Neural progenitor cell (in vitro differentiated cells): ENCODE measurements at regions not wholly inside any gene's neighbourhood (a gene's known extent, or its start where the extent isn't known, plus 50 kb on each side); places are given as distances from the start of the nearest gene placed in this dataset.

Experiments
- DNase-seq: peaks from one replicate; pipeline ENCODE4 v3.0.0-alpha.2; 2016; ENCODE audit warnings: low spot score
- H2AFZ ChIP-seq: fragments of 200-600 bp; sonication (generic); replicated peaks from 2 replicates; pipeline ENCODE4 v1.6.1; 2016; ENCODE audit warnings: antibody characterized with exemption
- H3F3A ChIP-seq: fragments of 200-600 bp; sonication (generic); 2 replicates; pipeline ENCODE4 v1.6.1; 2016; ENCODE audit warnings: antibody characterized with exemption, low read depth
- H3K27ac ChIP-seq: fragments of 200-600 bp; sonication (generic); 2 replicates; pipeline ENCODE4 v1.5.1; 2016; ENCODE audit warnings: mild to moderate bottlenecking
- H3K27me3 ChIP-seq: fragments of 200-600 bp; sonication (generic); 2 replicates; pipeline ENCODE4 v1.6.1; 2016; ENCODE audit warnings: mild to moderate bottlenecking, moderate library complexity
- H3K36me3 ChIP-seq: fragments of 200-600 bp; sonication (generic); 2 replicates; pipeline ENCODE4 v1.5.1; 2016
- H3K4me1 ChIP-seq: fragments of 200-600 bp; sonication (generic); 2 replicates; pipeline ENCODE4 v1.6.1; 2016; ENCODE audit warnings: mixed run types
- H3K4me2 ChIP-seq: fragments of 200-600 bp; sonication (generic); 2 replicates; pipeline ENCODE4 v1.6.1; 2016
- H3K4me3 ChIP-seq: fragments of 200-600 bp; sonication (generic); 2 replicates; pipeline ENCODE4 v1.5.1; 2016
- H3K79me2 ChIP-seq: fragments of 200-600 bp; sonication (generic); 2 replicates; pipeline ENCODE4 v1.6.1; 2016; ENCODE audit warnings: low read depth
- H3K9ac ChIP-seq: fragments of 200-600 bp; sonication (generic); 2 replicates; pipeline ENCODE4 v1.6.1; 2016
- H3K9me3 ChIP-seq: fragments of 200-600 bp; sonication (generic); 2 replicates; pipeline ENCODE4 v1.5.1; 2016; ENCODE audit warnings: low read depth
- H4K20me1 ChIP-seq: fragments of 200-600 bp; sonication (generic); 2 replicates; pipeline ENCODE4 v1.6.1; 2016; ENCODE audit warnings: low read depth
- H3K27ac Mint-ChIP-seq: 3 replicates; pipeline ENCODE4 v1.8.0; 2021; ENCODE audit warnings: mixed read lengths
- H3K27me3 Mint-ChIP-seq: 2 replicates; pipeline ENCODE4 v1.8.0; 2022; ENCODE audit warnings: low read depth, mild to moderate bottlenecking, inconsistent platforms, moderate library complexity, mixed read lengths; ENCODE audit not compliant: insufficient read depth
- H3K36me3 Mint-ChIP-seq: 3 replicates; pipeline ENCODE4 v1.8.0; 2021; ENCODE audit warnings: mixed read lengths
- H3K4me1 Mint-ChIP-seq: 3 replicates; pipeline ENCODE4 v1.8.0; 2021; ENCODE audit warnings: mixed read lengths
- H3K4me3 Mint-ChIP-seq: 3 replicates; pipeline ENCODE4 v1.8.0; 2021; ENCODE audit warnings: mild to moderate bottlenecking, moderate library complexity, mixed read lengths
- H3K9me3 Mint-ChIP-seq: 3 replicates; pipeline ENCODE4 v1.8.0; 2020; ENCODE audit warnings: mixed read lengths
- EZH2 ChIP-seq: fragments of 200-600 bp; sonication (generic); IDR thresholded peaks from 2 replicates; pipeline ENCODE4 v1.6.1; 2017; ENCODE audit warnings: antibody characterized with exemption, mild to moderate bottlenecking, moderate library complexity
- EZH2phosphoT487 ChIP-seq: fragments of 200-600 bp; sonication (generic); IDR thresholded peaks from 2 replicates; pipeline ENCODE4 v1.6.1; 2017; ENCODE audit warnings: antibody characterized with exemption
- TF ChIP-seq, protein P1 (sequence below): fragments of 200-600 bp; sonication (generic); IDR thresholded peaks from 2 replicates; pipeline ENCODE4 v1.5.1; 2017; ENCODE audit warnings: antibody characterized with exemption, mild to moderate bottlenecking

DNA sequence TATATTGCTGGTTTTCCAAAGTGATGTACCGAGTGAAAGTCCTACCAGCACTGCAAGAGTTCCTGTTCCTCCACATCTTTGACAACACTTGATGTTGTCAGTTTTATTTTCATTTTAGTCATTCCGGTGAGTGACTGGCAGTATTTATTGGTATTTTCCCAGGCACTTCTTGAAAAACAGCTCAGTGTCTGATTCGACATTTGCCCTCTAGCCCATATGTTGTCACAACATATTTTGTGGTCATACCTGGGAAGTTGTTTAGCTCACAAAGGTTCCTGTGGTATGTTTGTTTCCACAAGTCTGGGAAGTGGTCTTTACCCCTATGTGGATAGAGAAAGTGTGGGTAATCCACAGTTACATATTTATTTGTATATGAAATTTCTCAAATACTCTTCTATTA lies 463.6 kb downstream of the HAPSTR1 start:
- Histone ChIP-seq H3K4me3 (no peak overlapping the region), H3K27me3 (no peaks in the 10 kb centered on the region), H3K4me1 (no peaks in the 10 kb centered on the region), H3F3A (no peaks in the 10 kb centered on the region), H3K9me3 (peaks cover 4% of the 10 kb centered on the region), H2AFZ (no peak overlapping the region), H3K4me2 (no peak overlapping the region), H3K79me2 (no peaks in the 10 kb centered on the region), H3K36me3 (no peaks in the 10 kb centered on the region), H3K9ac (no peak overlapping the region), H4K20me1 (no peaks in the 10 kb centered on the region), H3K27ac (no peak overlapping the region)
- Mint-ChIP-seq H3K9me3 (peaks cover 5% of the 10 kb centered on the region), H3K4me3 (no peak overlapping the region), H3K4me1 (no peaks in the 10 kb centered on the region), H3K27ac (no peak overlapping the region), H3K36me3 (no peaks in the 10 kb centered on the region), H3K27me3 (peaks cover 4% of the 10 kb centered on the region)
- TF ChIP-seq, protein P1, sequence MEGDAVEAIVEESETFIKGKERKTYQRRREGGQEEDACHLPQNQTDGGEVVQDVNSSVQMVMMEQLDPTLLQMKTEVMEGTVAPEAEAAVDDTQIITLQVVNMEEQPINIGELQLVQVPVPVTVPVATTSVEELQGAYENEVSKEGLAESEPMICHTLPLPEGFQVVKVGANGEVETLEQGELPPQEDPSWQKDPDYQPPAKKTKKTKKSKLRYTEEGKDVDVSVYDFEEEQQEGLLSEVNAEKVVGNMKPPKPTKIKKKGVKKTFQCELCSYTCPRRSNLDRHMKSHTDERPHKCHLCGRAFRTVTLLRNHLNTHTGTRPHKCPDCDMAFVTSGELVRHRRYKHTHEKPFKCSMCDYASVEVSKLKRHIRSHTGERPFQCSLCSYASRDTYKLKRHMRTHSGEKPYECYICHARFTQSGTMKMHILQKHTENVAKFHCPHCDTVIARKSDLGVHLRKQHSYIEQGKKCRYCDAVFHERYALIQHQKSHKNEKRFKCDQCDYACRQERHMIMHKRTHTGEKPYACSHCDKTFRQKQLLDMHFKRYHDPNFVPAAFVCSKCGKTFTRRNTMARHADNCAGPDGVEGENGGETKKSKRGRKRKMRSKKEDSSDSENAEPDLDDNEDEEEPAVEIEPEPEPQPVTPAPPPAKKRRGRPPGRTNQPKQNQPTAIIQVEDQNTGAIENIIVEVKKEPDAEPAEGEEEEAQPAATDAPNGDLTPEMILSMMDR: no peak
- TF ChIP-seq EZH2 (no peak), EZH2phosphoT487 (no peak)
- no peak for DNase-seq

DNA sequence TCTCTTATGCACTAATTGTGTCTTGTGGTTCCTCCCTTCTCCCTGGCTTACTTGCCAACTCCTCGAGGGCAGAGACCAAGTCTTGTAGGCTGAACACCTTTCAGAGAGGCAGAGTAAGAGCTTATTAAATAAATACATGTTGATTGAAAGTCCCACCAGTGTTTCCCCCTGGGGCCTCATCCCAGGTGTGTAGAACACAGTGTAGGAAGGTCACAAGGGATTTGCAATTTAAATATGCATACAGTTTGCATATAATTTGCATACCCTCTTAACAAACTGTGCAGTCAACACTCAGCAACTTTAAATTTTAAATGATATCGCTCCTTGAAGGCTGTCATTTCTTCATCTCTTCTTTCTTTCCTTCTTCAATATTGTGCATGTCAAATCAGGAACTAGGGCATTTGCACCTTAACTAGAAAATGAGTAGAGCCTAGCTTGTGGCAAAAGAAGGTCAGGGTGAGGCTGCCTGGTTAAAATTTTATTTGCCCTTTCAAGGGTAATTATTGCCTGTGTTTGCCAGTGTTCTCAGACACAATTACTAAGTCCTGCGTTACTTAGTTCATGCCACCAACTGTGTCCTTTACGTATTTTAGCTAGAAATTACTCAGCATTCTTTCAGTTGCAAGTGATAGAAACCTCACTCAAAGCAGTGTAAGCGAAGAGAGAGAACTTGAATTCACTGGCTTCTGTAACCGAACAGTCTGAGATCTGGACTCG lies 465.7 kb downstream of the HAPSTR1 start:
- H2AFZ ChIP-seq: no peak overlapping the region
- Mint-ChIP-seq H3K4me1 (no peaks in the 10 kb centered on the region), H3K27ac (no peak overlapping the region), H3K27me3 (peaks cover 4% of the 10 kb centered on the region), H3K4me3 (no peak overlapping the region), H3K9me3 (peaks cover 5% of the 10 kb centered on the region), H3K36me3 (no peaks in the 10 kb centered on the region)
- H3K79me2 ChIP-seq: no peaks in the 10 kb centered on the region
- H3K4me3 ChIP-seq: no peak overlapping the region
- H3K9me3 ChIP-seq: peaks cover 4% of the 10 kb centered on the region
- no peak overlapping the region for H3K4me2 ChIP-seq
- no peak for DNase-seq
- H3K27me3 ChIP-seq: no peaks in the 10 kb centered on the region
- no peaks in the 10 kb centered on the region for H3K4me1 ChIP-seq
- TF ChIP-seq, protein P1: no peak
- no peak for TF ChIP-seq EZH2phosphoT487
- no peak for TF ChIP-seq EZH2
- H4K20me1 ChIP-seq: no peaks in the 10 kb centered on the region
- no peaks in the 10 kb centered on the region for H3F3A ChIP-seq
- no peaks in the 10 kb centered on the region for H3K36me3 ChIP-seq
- H3K27ac ChIP-seq: no peak overlapping the region
- no peak overlapping the region for H3K9ac ChIP-seq

DNA sequence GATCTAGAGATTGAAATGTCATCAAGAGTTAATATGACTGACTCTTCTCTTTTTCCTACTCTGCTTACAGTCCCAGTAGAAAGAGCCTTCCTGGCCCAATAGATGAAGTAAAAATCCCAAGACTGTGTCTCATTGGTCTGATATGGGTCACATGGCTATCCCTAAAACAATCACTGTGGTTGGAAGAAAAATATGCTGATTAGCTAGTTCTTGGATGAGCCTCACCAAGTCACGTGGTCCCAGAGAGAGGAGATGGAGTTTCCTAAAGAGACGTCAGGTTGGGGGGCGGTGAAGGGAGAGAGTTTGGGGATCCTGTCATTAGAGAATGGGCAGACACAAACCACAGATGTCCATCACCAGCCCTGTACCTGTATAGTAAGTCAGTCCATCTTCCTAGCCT lies 466.3 kb downstream of the HAPSTR1 start:
- no peak for TF ChIP-seq EZH2
- TF ChIP-seq, protein P1: no peak
- TF ChIP-seq EZH2phosphoT487: no peak
- no peak overlapping the region for H3K4me2 ChIP-seq
- no peaks in the 10 kb centered on the region for H3F3A ChIP-seq
- peaks cover 5% of the 10 kb centered on the region for H3K9me3 Mint-ChIP-seq
- H3K27ac ChIP-seq: no peak overlapping the region
- H3K27ac Mint-ChIP-seq: no peak overlapping the region
- no peak overlapping the region for H3K4me3 ChIP-seq
- no peak overlapping the region for H2AFZ ChIP-seq
- H3K9ac ChIP-seq: no peak overlapping the region
- no peaks in the 10 kb centered on the region for H3K4me1 ChIP-seq
- no peaks in the 10 kb centered on the region for H3K36me3 Mint-ChIP-seq
- H3K36me3 ChIP-seq: no peaks in the 10 kb centered on the region
- H3K4me3 Mint-ChIP-seq: no peak overlapping the region
- no peaks in the 10 kb centered on the region for H3K4me1 Mint-ChIP-seq
- no peaks in the 10 kb centered on the region for H3K27me3 ChIP-seq
- DNase-seq: no peak
- H3K79me2 ChIP-seq: no peaks in the 10 kb centered on the region
- H4K20me1 ChIP-seq: no peaks in the 10 kb centered on the region
- peaks cover 4% of the 10 kb centered on the region for H3K9me3 ChIP-seq
- peaks cover 4% of the 10 kb centered on the region for H3K27me3 Mint-ChIP-seq
